Neural cell (in vitro differentiated cells): ENCODE measurements at regions not wholly inside any gene's neighbourhood (a gene's known extent, or its start where the extent isn't known, plus 50 kb on each side); places are given as distances from the start of the nearest gene placed in this dataset.

Experiments used
- H2AFZ ChIP-seq: fragments of 200-600, 300-800 bp; sonication (generic), shearing (Covaris generic); 2 replicates; pipeline ENCODE4 v1.6.0; 2014; ENCODE audit warnings: low read depth, mild to moderate bottlenecking, antibody characterized with exemption, low read length, moderate library complexity
- H3F3A ChIP-seq: fragments of 200-600 bp; shearing (Covaris generic); 2 replicates; pipeline ENCODE4 v1.6.1; 2016; ENCODE audit warnings: mild to moderate bottlenecking, moderate library complexity, mixed read lengths, antibody characterized with exemption, low read length; ENCODE audit not compliant: insufficient read depth, poor library complexity, severe bottlenecking
- H3K27ac ChIP-seq: fragments of 200-600, 300-800 bp; sonication (generic), shearing (Covaris generic); 2 replicates; pipeline ENCODE4 v1.5.1; 2014; ENCODE audit warnings: mild to moderate bottlenecking, low read length, moderate library complexity
- H3K27me3 ChIP-seq: fragments of 300-800, 200-600 bp; sonication (generic), shearing (Covaris generic); 2 replicates; pipeline ENCODE4 v1.6.0; 2014; ENCODE audit warnings: mild to moderate bottlenecking, low read depth, low read length, moderate library complexity; ENCODE audit not compliant: insufficient read depth
- H3K36me3 ChIP-seq: fragments of 300-800, 200-600 bp; sonication (generic), shearing (Covaris generic); 2 replicates; pipeline ENCODE4 v1.5.1; 2014; ENCODE audit warnings: mild to moderate bottlenecking, antibody characterized with exemption, low read length, moderate library complexity; ENCODE audit not compliant: insufficient read depth
- H3K4me2 ChIP-seq: fragments of 300-800, 200-600 bp; sonication (generic), shearing (Covaris generic); 2 replicates; pipeline ENCODE4 v1.6.0; 2014; ENCODE audit warnings: mild to moderate bottlenecking, low read length
- H3K4me3 ChIP-seq: fragments of 300-800, 200-600 bp; sonication (generic), shearing (Covaris generic); 2 replicates; pipeline ENCODE4 v1.5.1; 2014; ENCODE audit warnings: mild to moderate bottlenecking, low read length, moderate library complexity
- H3K79me2 ChIP-seq: fragments of 200-600 bp; shearing (Covaris generic); replicated peaks from 2 replicates; pipeline ENCODE4 v1.6.0; 2014; ENCODE audit warnings: mild to moderate bottlenecking, low read length, moderate library complexity; ENCODE audit not compliant: insufficient read depth
- H3K9ac ChIP-seq: fragments of 300-800, 200-600 bp; sonication (generic), shearing (Covaris generic); 2 replicates; pipeline ENCODE4 v1.6.1; 2016; ENCODE audit warnings: mild to moderate bottlenecking, low read length, mixed read lengths
- H3K9me2 ChIP-seq: fragments of 200-600 bp; shearing (Covaris generic); 2 replicates; pipeline ENCODE4 v1.6.1; 2016; ENCODE audit warnings: mild to moderate bottlenecking, low read length, mixed read lengths; ENCODE audit not compliant: insufficient read depth
- H3K9me3 ChIP-seq: fragments of 200-600, 300-800 bp; sonication (generic), shearing (Covaris generic); 2 replicates; pipeline ENCODE4 v1.6.1; 2016; ENCODE audit warnings: mild to moderate bottlenecking, mixed run types, low read length, moderate library complexity, mixed read lengths
- H4K20me1 ChIP-seq: fragments of 200-600 bp; shearing (Covaris generic); 2 replicates; pipeline ENCODE4 v1.6.1; 2016; ENCODE audit warnings: mild to moderate bottlenecking, mixed run types; ENCODE audit not compliant: insufficient read depth
- CTCF ChIP-seq: fragments of 450-650 bp; IDR thresholded peaks from 2 replicates; pipeline ENCODE4 v1.5.1; 2014; ENCODE audit warnings: antibody characterized with exemption, mild to moderate bottlenecking, moderate library complexity; ENCODE audit not compliant: poor library complexity, severe bottlenecking
- EP300 ChIP-seq: fragments of 450-650 bp; conservative IDR thresholded peaks from 2 replicates; pipeline ENCODE4 v1.6.1; 2014; ENCODE audit warnings: antibody characterized with exemption, mild to moderate bottlenecking, moderate library complexity; ENCODE audit not compliant: poor library complexity, severe bottlenecking
- EZH2 ChIP-seq: fragments of 200-600, 300-800 bp; shearing (Covaris generic), sonication (generic); IDR thresholded peaks from 2 replicates; pipeline ENCODE4 v1.6.1; 2014; ENCODE audit warnings: antibody characterized with exemption, low read length, borderline replicate concordance, mild to moderate bottlenecking; ENCODE audit not compliant: insufficient read depth, poor library complexity, severe bottlenecking
- MXI1 ChIP-seq: fragments of 450-650 bp; conservative IDR thresholded peaks from 2 replicates; pipeline ENCODE4 v1.6.1; 2014; ENCODE audit warnings: antibody characterized with exemption, mild to moderate bottlenecking; ENCODE audit not compliant: poor library complexity, severe bottlenecking
- POLR2AphosphoS5 ChIP-seq: IDR thresholded peaks from 2 replicates; pipeline ENCODE4 v1.6.1; 2012
- RAD21 ChIP-seq: fragments of 450-650 bp; conservative IDR thresholded peaks from 2 replicates; pipeline ENCODE4 v1.6.1; 2014; ENCODE audit warnings: antibody characterized with exemption, mild to moderate bottlenecking, moderate library complexity
- REST ChIP-seq: IDR thresholded peaks from 2 replicates; pipeline ENCODE4 v1.6.1; 2012; ENCODE audit warnings: borderline replicate concordance
- SMC3 ChIP-seq: fragments of 450-650 bp; conservative IDR thresholded peaks from 2 replicates; pipeline ENCODE4 v1.6.1; 2014; ENCODE audit warnings: antibody characterized with exemption, mild to moderate bottlenecking, moderate library complexity; ENCODE audit not compliant: poor library complexity
- TAF1 ChIP-seq: IDR thresholded peaks from 2 replicates; pipeline ENCODE4 v1.6.1; 2012; ENCODE audit warnings: low read depth

GRCh38 chr2:65957454-65957853, 477.5 kb upstream of the MEIS1 start:
- Histone ChIP-seq H3K9me3 (no peaks in the 10 kb centered on the region), H3K27me3 (no peaks in the 10 kb centered on the region), H3K79me2 (no peaks in the 10 kb centered on the region), H2AFZ (no peak overlapping the region), H3K9ac (no peak overlapping the region), H3K4me3 (no peak overlapping the region), H4K20me1 (no peaks in the 10 kb centered on the region), H3K9me2 (no peaks in the 10 kb centered on the region), H3K4me2 (no peak overlapping the region), H3K27ac (no peak overlapping the region), H3F3A (no peaks in the 10 kb centered on the region), H3K36me3 (no peaks in the 10 kb centered on the region)
- TF ChIP-seq MXI1 (no peak), RAD21 (no peak), REST (no peak), EP300 (no peak), CTCF (no peak), POLR2AphosphoS5 (no peak), TAF1 (no peak), EZH2 (no peak), SMC3 (no peak)

GRCh38 chr2:65955259-65955658, 479.7 kb upstream of the MEIS1 start:
- H3K9ac ChIP-seq = no peak overlapping the region
- no peaks in the 10 kb centered on the region for H3K79me2 ChIP-seq
- H4K20me1 ChIP-seq = no peaks in the 10 kb centered on the region
- H3K9me2 ChIP-seq = no peaks in the 10 kb centered on the region
- H3K4me3 ChIP-seq = no peak overlapping the region
- H2AFZ ChIP-seq = no peak overlapping the region
- H3K4me2 ChIP-seq = no peak overlapping the region
- no peaks in the 10 kb centered on the region for H3K36me3 ChIP-seq
- TF ChIP-seq RAD21 = no peak
- no peak for TF ChIP-seq CTCF
- TF ChIP-seq SMC3 = no peak
- TF ChIP-seq POLR2AphosphoS5 = no peak
- no peak for TF ChIP-seq EP300
- no peak for TF ChIP-seq EZH2
- no peak for TF ChIP-seq TAF1
- no peak for TF ChIP-seq REST
- no peaks in the 10 kb centered on the region for H3K9me3 ChIP-seq
- H3K27ac ChIP-seq = no peak overlapping the region
- no peaks in the 10 kb centered on the region for H3F3A ChIP-seq
- no peaks in the 10 kb centered on the region for H3K27me3 ChIP-seq
